Neural cell (in vitro differentiated cells): ENCODE measurements at regions not wholly inside any gene's neighbourhood (a gene's known extent, or its start where the extent isn't known, plus 50 kb on each side); places are given as distances from the start of the nearest gene placed in this dataset.

Experiments used
- H2AFZ ChIP-seq: fragments of 200-600, 300-800 bp; sonication (generic), shearing (Covaris generic); 2 replicates; pipeline ENCODE4 v1.6.0; 2014; ENCODE audit warnings: low read depth, mild to moderate bottlenecking, antibody characterized with exemption, low read length, moderate library complexity
- H3F3A ChIP-seq: fragments of 200-600 bp; shearing (Covaris generic); 2 replicates; pipeline ENCODE4 v1.6.1; 2016; ENCODE audit warnings: mild to moderate bottlenecking, moderate library complexity, mixed read lengths, antibody characterized with exemption, low read length; ENCODE audit not compliant: insufficient read depth, poor library complexity, severe bottlenecking
- H3K27ac ChIP-seq: fragments of 200-600, 300-800 bp; sonication (generic), shearing (Covaris generic); 2 replicates; pipeline ENCODE4 v1.5.1; 2014; ENCODE audit warnings: mild to moderate bottlenecking, low read length, moderate library complexity
- H3K27me3 ChIP-seq: fragments of 300-800, 200-600 bp; sonication (generic), shearing (Covaris generic); 2 replicates; pipeline ENCODE4 v1.6.0; 2014; ENCODE audit warnings: mild to moderate bottlenecking, low read depth, low read length, moderate library complexity; ENCODE audit not compliant: insufficient read depth
- H3K36me3 ChIP-seq: fragments of 300-800, 200-600 bp; sonication (generic), shearing (Covaris generic); 2 replicates; pipeline ENCODE4 v1.5.1; 2014; ENCODE audit warnings: mild to moderate bottlenecking, antibody characterized with exemption, low read length, moderate library complexity; ENCODE audit not compliant: insufficient read depth
- H3K4me2 ChIP-seq: fragments of 300-800, 200-600 bp; sonication (generic), shearing (Covaris generic); 2 replicates; pipeline ENCODE4 v1.6.0; 2014; ENCODE audit warnings: mild to moderate bottlenecking, low read length
- H3K4me3 ChIP-seq: fragments of 300-800, 200-600 bp; sonication (generic), shearing (Covaris generic); 2 replicates; pipeline ENCODE4 v1.5.1; 2014; ENCODE audit warnings: mild to moderate bottlenecking, low read length, moderate library complexity
- H3K79me2 ChIP-seq: fragments of 200-600 bp; shearing (Covaris generic); replicated peaks from 2 replicates; pipeline ENCODE4 v1.6.0; 2014; ENCODE audit warnings: mild to moderate bottlenecking, low read length, moderate library complexity; ENCODE audit not compliant: insufficient read depth
- H3K9ac ChIP-seq: fragments of 300-800, 200-600 bp; sonication (generic), shearing (Covaris generic); 2 replicates; pipeline ENCODE4 v1.6.1; 2016; ENCODE audit warnings: mild to moderate bottlenecking, low read length, mixed read lengths
- H3K9me2 ChIP-seq: fragments of 200-600 bp; shearing (Covaris generic); 2 replicates; pipeline ENCODE4 v1.6.1; 2016; ENCODE audit warnings: mild to moderate bottlenecking, low read length, mixed read lengths; ENCODE audit not compliant: insufficient read depth
- H3K9me3 ChIP-seq: fragments of 200-600, 300-800 bp; sonication (generic), shearing (Covaris generic); 2 replicates; pipeline ENCODE4 v1.6.1; 2016; ENCODE audit warnings: mild to moderate bottlenecking, mixed run types, low read length, moderate library complexity, mixed read lengths
- H4K20me1 ChIP-seq: fragments of 200-600 bp; shearing (Covaris generic); 2 replicates; pipeline ENCODE4 v1.6.1; 2016; ENCODE audit warnings: mild to moderate bottlenecking, mixed run types; ENCODE audit not compliant: insufficient read depth
- EP300 ChIP-seq: fragments of 450-650 bp; conservative IDR thresholded peaks from 2 replicates; pipeline ENCODE4 v1.6.1; 2014; ENCODE audit warnings: antibody characterized with exemption, mild to moderate bottlenecking, moderate library complexity; ENCODE audit not compliant: poor library complexity, severe bottlenecking
- EZH2 ChIP-seq: fragments of 200-600, 300-800 bp; shearing (Covaris generic), sonication (generic); IDR thresholded peaks from 2 replicates; pipeline ENCODE4 v1.6.1; 2014; ENCODE audit warnings: antibody characterized with exemption, low read length, borderline replicate concordance, mild to moderate bottlenecking; ENCODE audit not compliant: insufficient read depth, poor library complexity, severe bottlenecking
- MXI1 ChIP-seq: fragments of 450-650 bp; conservative IDR thresholded peaks from 2 replicates; pipeline ENCODE4 v1.6.1; 2014; ENCODE audit warnings: antibody characterized with exemption, mild to moderate bottlenecking; ENCODE audit not compliant: poor library complexity, severe bottlenecking
- POLR2AphosphoS5 ChIP-seq: IDR thresholded peaks from 2 replicates; pipeline ENCODE4 v1.6.1; 2012
- RAD21 ChIP-seq: fragments of 450-650 bp; conservative IDR thresholded peaks from 2 replicates; pipeline ENCODE4 v1.6.1; 2014; ENCODE audit warnings: antibody characterized with exemption, mild to moderate bottlenecking, moderate library complexity
- SMC3 ChIP-seq: fragments of 450-650 bp; conservative IDR thresholded peaks from 2 replicates; pipeline ENCODE4 v1.6.1; 2014; ENCODE audit warnings: antibody characterized with exemption, mild to moderate bottlenecking, moderate library complexity; ENCODE audit not compliant: poor library complexity
- TF ChIP-seq, protein P1 (sequence below): IDR thresholded peaks from 2 replicates; pipeline ENCODE4 v1.6.1; 2012; ENCODE audit warnings: borderline replicate concordance
- TF ChIP-seq, protein P2 (sequence below): fragments of 450-650 bp; IDR thresholded peaks from 2 replicates; pipeline ENCODE4 v1.5.1; 2014; ENCODE audit warnings: antibody characterized with exemption, mild to moderate bottlenecking, moderate library complexity; ENCODE audit not compliant: poor library complexity, severe bottlenecking

DNA sequence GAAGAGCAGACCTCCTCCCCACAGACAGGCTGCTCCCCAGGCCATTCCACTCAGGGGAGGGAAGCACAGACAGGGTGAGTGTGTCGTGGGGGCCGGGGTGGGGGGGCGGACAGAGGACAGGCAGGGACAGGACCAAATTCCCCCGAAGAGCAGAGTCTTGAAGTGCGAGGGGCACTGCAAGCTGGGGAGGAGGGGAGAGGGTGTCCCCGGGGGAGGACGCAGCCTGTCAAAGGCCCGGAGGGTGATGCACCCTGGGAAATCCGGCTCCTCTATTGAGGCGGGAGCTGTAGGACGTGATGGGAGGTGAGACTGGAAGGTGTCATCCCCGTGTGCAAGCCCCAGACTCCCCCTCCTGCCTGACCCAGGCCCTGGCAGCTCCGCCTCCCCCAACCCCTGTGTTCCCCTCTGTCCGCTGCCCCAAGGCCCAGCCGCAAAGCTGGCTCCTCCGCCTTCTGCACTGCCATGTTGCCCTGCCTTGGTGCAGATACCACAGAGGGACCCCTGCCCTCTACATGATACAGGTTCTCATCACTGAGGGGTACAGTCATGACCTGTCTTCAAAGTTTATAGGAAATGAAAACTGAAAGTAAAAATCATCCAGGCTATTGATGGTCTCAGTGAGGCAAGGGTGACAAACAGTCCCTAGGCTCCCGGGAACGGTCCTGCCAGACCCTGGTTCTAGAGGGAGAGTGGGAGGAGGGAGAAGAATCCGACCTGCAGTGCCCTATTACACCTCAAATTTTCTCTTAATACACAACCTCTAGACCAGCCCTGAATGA lies 76.3 kb upstream of the IQSEC1 start:
- Histone ChIP-seq H4K20me1 (no peaks in the 10 kb centered on the region), H3K9me2 (no peaks in the 10 kb centered on the region), H3K79me2 (no peaks in the 10 kb centered on the region), H3K9me3 (no peaks in the 10 kb centered on the region), H3K9ac (no peak overlapping the region), H3K4me3 (no peak overlapping the region), H3K27me3 (no peaks in the 10 kb centered on the region), H3K27ac (no peak overlapping the region), H2AFZ (no peak overlapping the region), H3K4me2 (no peak overlapping the region), H3K36me3 (no peaks in the 10 kb centered on the region), H3F3A (no peaks in the 10 kb centered on the region)
- no peak for TF ChIP-seq SMC3
- TF ChIP-seq, protein P1, sequence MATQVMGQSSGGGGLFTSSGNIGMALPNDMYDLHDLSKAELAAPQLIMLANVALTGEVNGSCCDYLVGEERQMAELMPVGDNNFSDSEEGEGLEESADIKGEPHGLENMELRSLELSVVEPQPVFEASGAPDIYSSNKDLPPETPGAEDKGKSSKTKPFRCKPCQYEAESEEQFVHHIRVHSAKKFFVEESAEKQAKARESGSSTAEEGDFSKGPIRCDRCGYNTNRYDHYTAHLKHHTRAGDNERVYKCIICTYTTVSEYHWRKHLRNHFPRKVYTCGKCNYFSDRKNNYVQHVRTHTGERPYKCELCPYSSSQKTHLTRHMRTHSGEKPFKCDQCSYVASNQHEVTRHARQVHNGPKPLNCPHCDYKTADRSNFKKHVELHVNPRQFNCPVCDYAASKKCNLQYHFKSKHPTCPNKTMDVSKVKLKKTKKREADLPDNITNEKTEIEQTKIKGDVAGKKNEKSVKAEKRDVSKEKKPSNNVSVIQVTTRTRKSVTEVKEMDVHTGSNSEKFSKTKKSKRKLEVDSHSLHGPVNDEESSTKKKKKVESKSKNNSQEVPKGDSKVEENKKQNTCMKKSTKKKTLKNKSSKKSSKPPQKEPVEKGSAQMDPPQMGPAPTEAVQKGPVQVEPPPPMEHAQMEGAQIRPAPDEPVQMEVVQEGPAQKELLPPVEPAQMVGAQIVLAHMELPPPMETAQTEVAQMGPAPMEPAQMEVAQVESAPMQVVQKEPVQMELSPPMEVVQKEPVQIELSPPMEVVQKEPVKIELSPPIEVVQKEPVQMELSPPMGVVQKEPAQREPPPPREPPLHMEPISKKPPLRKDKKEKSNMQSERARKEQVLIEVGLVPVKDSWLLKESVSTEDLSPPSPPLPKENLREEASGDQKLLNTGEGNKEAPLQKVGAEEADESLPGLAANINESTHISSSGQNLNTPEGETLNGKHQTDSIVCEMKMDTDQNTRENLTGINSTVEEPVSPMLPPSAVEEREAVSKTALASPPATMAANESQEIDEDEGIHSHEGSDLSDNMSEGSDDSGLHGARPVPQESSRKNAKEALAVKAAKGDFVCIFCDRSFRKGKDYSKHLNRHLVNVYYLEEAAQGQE: no peak
- TF ChIP-seq MXI1: no peak

DNA sequence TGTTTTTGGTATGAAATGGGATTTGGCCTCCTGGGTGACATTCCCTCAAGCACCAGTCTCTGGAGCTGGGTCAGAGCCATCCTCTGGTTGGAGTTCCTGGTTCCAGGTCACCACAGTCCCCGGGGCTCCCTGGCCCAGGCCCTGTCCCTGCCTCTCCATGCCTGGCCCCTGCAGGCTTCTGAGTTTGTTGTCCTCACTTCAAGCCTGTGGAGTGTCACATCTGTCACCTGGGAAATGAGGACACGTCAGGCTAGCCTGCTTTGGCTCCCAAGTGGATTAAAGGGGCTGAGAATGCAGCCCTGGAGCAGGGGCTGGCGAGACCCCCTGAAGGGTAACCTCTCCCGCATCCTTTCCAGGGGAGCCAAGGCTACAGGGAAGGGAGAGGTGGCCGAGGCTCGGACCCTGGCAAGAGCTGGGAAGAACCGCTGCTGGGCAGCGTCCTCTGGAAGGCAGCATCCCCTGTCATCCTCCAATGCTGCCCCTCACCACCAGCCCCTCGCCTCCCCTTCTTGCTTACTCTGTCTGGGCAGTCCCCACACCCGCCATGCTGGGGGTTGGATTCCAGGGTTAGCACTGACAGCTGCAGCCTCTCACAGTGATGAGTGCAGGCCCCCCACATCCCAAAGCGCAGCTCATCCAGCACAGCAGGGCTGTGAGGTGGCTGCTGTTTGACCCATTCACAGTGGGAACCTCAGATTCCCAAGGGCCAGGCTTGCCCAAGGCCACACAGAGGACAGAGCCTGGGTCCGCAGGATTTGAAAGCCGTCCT lies 75.5 kb upstream of the IQSEC1 start:
- H2AFZ ChIP-seq: no peak overlapping the region
- no peak overlapping the region for H3K27ac ChIP-seq
- TF ChIP-seq EP300 (no peak), POLR2AphosphoS5 (no peak), MXI1 (no peak), EZH2 (no peak), RAD21 (no peak)
- TF ChIP-seq, protein P2, sequence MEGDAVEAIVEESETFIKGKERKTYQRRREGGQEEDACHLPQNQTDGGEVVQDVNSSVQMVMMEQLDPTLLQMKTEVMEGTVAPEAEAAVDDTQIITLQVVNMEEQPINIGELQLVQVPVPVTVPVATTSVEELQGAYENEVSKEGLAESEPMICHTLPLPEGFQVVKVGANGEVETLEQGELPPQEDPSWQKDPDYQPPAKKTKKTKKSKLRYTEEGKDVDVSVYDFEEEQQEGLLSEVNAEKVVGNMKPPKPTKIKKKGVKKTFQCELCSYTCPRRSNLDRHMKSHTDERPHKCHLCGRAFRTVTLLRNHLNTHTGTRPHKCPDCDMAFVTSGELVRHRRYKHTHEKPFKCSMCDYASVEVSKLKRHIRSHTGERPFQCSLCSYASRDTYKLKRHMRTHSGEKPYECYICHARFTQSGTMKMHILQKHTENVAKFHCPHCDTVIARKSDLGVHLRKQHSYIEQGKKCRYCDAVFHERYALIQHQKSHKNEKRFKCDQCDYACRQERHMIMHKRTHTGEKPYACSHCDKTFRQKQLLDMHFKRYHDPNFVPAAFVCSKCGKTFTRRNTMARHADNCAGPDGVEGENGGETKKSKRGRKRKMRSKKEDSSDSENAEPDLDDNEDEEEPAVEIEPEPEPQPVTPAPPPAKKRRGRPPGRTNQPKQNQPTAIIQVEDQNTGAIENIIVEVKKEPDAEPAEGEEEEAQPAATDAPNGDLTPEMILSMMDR: no peak
- no peak overlapping the region for H3K4me3 ChIP-seq
- H3K9me3 ChIP-seq: no peaks in the 10 kb centered on the region
- no peaks in the 10 kb centered on the region for H3F3A ChIP-seq
- no peaks in the 10 kb centered on the region for H3K9me2 ChIP-seq
- H3K9ac ChIP-seq: no peak overlapping the region
- H3K4me2 ChIP-seq: no peak overlapping the region
- H3K27me3 ChIP-seq: no peaks in the 10 kb centered on the region
- H3K36me3 ChIP-seq: no peaks in the 10 kb centered on the region
- no peaks in the 10 kb centered on the region for H3K79me2 ChIP-seq
- no peaks in the 10 kb centered on the region for H4K20me1 ChIP-seq
